ENCODE measurements at regions not wholly inside any gene's neighbourhood (a gene's known extent, or its start where the extent isn't known, plus 50 kb on each side); places are given as distances from the start of the nearest gene placed in this dataset.

GRCh38 chr10:44473146-44473545, 88.2 kb upstream of the CXCL12 start:
- Histone ChIP-seq H3K27me3 (no peaks in the 10 kb centered on the region), H3K4me3 (no peak overlapping the region), H3K27ac (no peak overlapping the region), H3K9me3 (no peaks in the 10 kb centered on the region), H3K4me1 (no peaks in the 10 kb centered on the region), H3K36me3 (no peaks in the 10 kb centered on the region)
- WGBS, 2 donors (ENCODE audit: low coverage in 1 of 2), result 67 to 100% methylated on average over 1 of the region's 3 CpGs
- ATAC-seq, result no peak
- TF ChIP-seq CTCF (IDR thresholded peaks at IDR 0.05), result no peak
- no peak for TF ChIP-seq POLR2A (IDR thresholded peaks at IDR 0.05)
- no peak for TF ChIP-seq POLR2AphosphoS5 (IDR thresholded peaks at IDR 0.05)
- no peak for TF ChIP-seq EP300 (IDR thresholded peaks at IDR 0.05)

GRCh38 chr10:44476409-44477045, 91.6 kb upstream of the CXCL12 start:
- no peak for TF ChIP-seq POLR2A (IDR thresholded peaks at IDR 0.05)
- no peak for TF ChIP-seq EP300 (IDR thresholded peaks at IDR 0.05)
- no peak for TF ChIP-seq CTCF (IDR thresholded peaks at IDR 0.05)
- no peak for TF ChIP-seq POLR2AphosphoS5 (IDR thresholded peaks at IDR 0.05)
- ATAC-seq, result no peak
- Histone ChIP-seq H3K27ac (no peak overlapping the region), H3K4me3 (no peak overlapping the region), H3K9me3 (no peaks in the 10 kb centered on the region), H3K27me3 (no peaks in the 10 kb centered on the region), H3K36me3 (no peaks in the 10 kb centered on the region), H3K4me1 (no peaks in the 10 kb centered on the region)
- WGBS, 2 donors (ENCODE audit: low coverage in 1 of 2), result 64 to 82% methylated on average over 5 of the region's 8 CpGs

GRCh38 chr10:44477046-44477425, 92.1 kb upstream of the CXCL12 start:
- Histone ChIP-seq H3K9me3 (no peaks in the 10 kb centered on the region), H3K27me3 (no peaks in the 10 kb centered on the region), H3K27ac (no peak overlapping the region), H3K36me3 (no peaks in the 10 kb centered on the region), H3K4me3 (no peak overlapping the region), H3K4me1 (no peaks in the 10 kb centered on the region)
- ATAC-seq, result no peak
- TF ChIP-seq POLR2A (IDR thresholded peaks at IDR 0.05), result no peak
- no peak for TF ChIP-seq EP300 (IDR thresholded peaks at IDR 0.05)
- TF ChIP-seq POLR2AphosphoS5 (IDR thresholded peaks at IDR 0.05), result no peak
- no peak for TF ChIP-seq CTCF (IDR thresholded peaks at IDR 0.05)
- 11 to 79% methylated on average over 1 of the region's 1 CpG for WGBS, 2 donors (ENCODE audit: low coverage in 1 of 2)

- no peak for TF ChIP-seq POLR2AphosphoS5 (IDR thresholded peaks at IDR 0.05)
- TF ChIP-seq EP300 (IDR thresholded peaks at IDR 0.05), result no peak
- no peak for TF ChIP-seq CTCF (IDR thresholded peaks at IDR 0.05)
- no peak for TF ChIP-seq POLR2A (IDR thresholded peaks at IDR 0.05)
- no peak for ATAC-seq
- 38 to 100% methylated on average over 1 to 2 of the region's 2 CpGs for whole genome bisulfite sequencing, 2 donors (ENCODE audit: low coverage in 1 of 2)
Measured at GRCh38 chr10:44478040-44478439, 93.1 kb upstream of the CXCL12 start.

GRCh38 chr10:44478876-44479705, 94.2 kb upstream of the CXCL12 start:
- TF ChIP-seq POLR2A (IDR thresholded peaks at IDR 0.05), result no peak
- no peak for TF ChIP-seq EP300 (IDR thresholded peaks at IDR 0.05)
- TF ChIP-seq CTCF (IDR thresholded peaks at IDR 0.05), result no peak
- TF ChIP-seq POLR2AphosphoS5 (IDR thresholded peaks at IDR 0.05), result no peak
- WGBS, 2 donors (ENCODE audit: low coverage in 1 of 2), result 41% methylated on average over 4 of the region's 8 CpGs; no CpG with 5 or more reads in 1 of the 2 donors
- H3K27me3 ChIP-seq, result no peaks in the 10 kb centered on the region
- peak; percentile 36 for ATAC-seq
- no peaks in the 10 kb centered on the region for H3K4me1 ChIP-seq
- H3K36me3 ChIP-seq, result no peaks in the 10 kb centered on the region
- H3K27ac ChIP-seq, result no peak overlapping the region
- H3K4me3 ChIP-seq, result no peak overlapping the region
- no peaks in the 10 kb centered on the region for H3K9me3 ChIP-seq

More at GRCh38 chr10:44478040-44478439, 93.1 kb upstream of the CXCL12 start:
- Histone ChIP-seq H3K4me1 (no peaks in the 10 kb centered on the region), H3K27ac (no peak overlapping the region), H3K36me3 (no peaks in the 10 kb centered on the region), H3K27me3 (no peaks in the 10 kb centered on the region), H3K9me3 (no peaks in the 10 kb centered on the region), H3K4me3 (no peak overlapping the region)
